HG02852 (cell line): ENCODE measurements at regions not wholly inside any gene's neighbourhood (a gene's known extent, or its start where the extent isn't known, plus 50 kb on each side); places are given as distances from the start of the nearest gene placed in this dataset.

Experiments used
- ATAC-seq: cut with Tn5 transposase; IDR thresholded peaks from one replicate; pipeline ENCODE4 v1.9.1; 2021; ENCODE audit warnings: mild to moderate bottlenecking, moderate library complexity; ENCODE audit not compliant: unreplicated experiment

GRCh38 chr6:90934966-90935365 is 348.1 kb upstream of the MAP3K7 start:
- no peak for ATAC-seq

GRCh38 chr6:90934081-90934480 is 347.2 kb upstream of the MAP3K7 start:
- no peak for ATAC-seq

DNA sequence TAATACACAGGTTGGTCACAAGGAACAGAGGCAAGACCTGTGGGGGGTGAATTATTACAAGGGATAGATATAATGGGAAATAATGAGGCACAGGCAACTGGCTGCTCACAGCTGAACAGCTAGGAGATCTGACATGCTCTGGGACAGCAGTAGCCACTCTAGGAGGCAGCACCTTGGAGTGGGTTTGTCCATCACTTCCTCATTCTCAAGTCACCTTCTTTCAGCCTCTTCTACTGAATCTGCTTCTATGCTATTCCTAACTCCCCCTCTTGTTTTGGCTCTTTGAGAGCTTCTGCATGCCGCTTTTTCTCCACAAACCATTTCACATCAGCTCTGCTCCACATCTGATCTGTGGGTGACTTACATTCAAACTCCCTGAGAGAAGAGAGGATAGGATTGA is 345.5 kb upstream of the MAP3K7 start:
- no peak for ATAC-seq

DNA sequence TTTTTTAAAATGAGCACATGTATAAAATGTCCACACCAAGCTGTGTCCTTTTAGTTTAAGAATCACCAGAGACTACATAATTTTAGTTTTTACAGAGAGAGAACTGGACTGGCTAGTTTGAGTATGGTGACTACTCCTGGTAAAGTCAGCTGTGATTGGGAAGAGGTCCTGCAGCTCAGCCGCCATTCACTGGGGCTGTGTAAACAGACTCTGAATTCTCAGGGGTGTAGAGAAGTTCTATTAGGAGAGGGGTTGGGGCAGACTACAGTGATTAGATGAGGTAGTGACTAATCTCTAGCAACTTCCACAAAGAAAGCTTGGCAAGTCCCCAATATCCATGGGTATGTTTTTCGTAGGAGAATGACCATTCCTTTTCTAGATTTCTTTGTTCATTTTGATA is 341.2 kb upstream of the MAP3K7 start:
- ATAC-seq = no peak

- ATAC-seq = no peak
Measured at GRCh38 chr6:90925726-90926125, 338.9 kb upstream of the MAP3K7 start.

DNA sequence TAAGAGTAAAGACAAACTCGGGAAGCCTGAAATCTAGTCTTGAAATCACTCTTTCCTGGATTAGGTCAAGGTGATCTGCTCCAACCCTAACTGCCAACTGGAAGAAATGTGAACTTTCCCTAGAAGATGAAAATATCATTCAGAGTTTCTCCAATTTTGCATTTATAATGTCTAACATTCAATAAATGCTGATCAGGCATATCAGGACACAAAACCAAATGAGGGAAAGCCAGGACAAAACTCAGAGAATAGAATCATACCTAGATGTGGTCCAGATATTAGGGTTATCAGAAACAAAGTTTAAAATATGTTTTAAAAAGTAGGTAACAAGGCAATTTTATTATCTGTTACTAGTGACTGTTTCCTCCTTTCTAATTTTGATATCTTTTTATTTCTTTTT is 335.5 kb upstream of the MAP3K7 start:
- no peak for ATAC-seq

DNA sequence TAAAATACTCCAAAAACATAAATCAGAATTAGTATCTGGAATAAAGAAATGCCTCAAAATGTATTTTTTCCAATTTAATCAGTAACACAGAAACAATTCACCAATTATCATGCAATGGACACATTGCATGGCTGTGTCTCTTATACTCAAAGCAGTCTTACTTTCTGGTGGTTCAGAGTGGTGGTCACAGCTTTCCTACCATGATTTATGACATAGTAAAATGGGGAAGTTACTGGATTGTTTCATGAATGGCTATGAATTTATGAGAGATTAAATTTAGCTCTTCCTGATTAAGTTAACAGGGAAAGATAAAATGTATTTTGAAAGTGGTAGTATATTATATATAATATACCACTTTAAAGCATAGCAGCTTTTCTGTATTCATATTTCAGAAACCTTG is 331.5 kb upstream of the MAP3K7 start:
- ATAC-seq = no peak

DNA sequence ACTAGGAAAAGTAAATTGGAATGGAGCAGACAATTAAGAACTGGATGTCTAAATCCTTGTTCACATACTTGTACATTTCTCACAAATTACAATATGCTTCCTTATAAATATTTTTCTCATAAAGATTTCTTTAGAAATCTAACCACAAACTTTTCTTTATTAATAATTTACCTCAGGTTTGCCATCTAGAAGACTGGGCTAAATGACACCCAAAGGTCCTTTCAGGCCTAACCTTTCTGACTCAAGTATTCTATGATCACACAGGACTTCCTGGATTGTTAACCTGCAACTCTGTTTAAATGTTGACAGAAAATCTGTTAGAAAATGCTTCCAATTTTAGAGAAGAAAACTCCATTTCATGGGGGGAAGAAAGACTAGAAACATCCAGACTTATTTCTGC is 330.5 kb upstream of the MAP3K7 start:
- ATAC-seq = no peak

DNA sequence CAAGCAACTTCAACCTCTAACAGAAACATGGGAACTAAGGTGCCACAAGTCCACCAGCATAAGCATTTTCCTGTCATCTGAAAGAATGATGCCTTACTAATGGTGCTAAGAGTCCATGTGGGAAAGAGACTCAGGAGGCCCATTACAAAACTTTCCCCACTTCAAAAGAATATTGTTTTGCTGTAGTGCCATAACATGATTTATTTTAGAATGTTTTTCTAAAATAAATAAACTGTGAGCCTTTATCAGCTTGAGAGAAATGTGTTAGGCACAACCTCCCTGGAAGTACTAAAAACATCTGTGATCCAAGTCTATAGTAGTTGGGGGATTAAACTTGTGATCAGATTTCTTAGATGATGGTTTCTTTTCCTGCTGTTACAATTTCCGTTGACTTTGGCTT is 330.1 kb upstream of the MAP3K7 start:
- no peak for ATAC-seq

- no peak for ATAC-seq
Measured at GRCh38 chr6:90915224-90915915, 328.5 kb upstream of the MAP3K7 start.

- no peak for ATAC-seq
Measured at GRCh38 chr6:90914312-90914711, 327.4 kb upstream of the MAP3K7 start.

GRCh38 chr6:90913266-90913960 is 326.5 kb upstream of the MAP3K7 start:
- no peak for ATAC-seq

DNA sequence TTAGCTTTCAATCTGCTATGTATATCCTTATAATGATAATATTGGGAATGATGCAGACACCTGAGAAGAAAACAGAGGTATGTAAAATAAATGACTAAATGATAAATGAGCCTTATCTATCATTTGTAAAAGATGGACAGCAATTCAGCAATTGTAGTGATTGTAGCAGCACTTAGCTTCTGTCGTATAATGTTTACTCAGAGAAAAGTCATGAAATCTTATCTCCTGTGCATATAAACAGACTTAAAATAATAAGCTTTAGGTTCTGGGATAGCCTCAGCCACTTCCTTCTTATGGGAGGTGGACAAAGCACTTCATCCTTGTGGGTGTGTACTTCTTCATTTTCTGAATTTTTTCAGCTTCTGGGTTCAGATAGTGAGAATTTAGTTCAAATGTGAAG is 324.8 kb upstream of the MAP3K7 start:
- no peak for ATAC-seq

GRCh38 chr6:90910893-90911292 is 324.0 kb upstream of the MAP3K7 start:
- no peak for ATAC-seq

GRCh38 chr6:90907931-90908655 is 321.2 kb upstream of the MAP3K7 start:
- no peak for ATAC-seq

DNA sequence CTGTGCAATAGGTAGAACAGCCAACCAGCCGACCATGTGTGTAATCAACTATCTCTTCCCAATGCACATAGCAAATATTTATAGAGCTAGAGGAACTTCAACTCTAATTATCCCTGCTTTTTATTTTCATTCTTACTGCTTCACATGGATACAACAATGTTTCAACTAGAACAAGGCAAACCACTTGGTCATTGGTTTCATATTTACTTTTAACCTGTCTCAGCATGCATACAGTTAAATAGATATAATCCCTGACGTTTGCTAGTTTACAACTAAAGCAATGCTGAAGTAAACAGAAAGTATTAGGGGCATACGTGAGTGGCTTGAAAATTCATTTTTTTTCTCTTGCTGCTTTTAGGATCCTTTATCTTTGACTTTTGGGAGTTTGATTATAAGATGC is 318.5 kb upstream of the MAP3K7 start:
- ATAC-seq = no peak

- ATAC-seq = no peak
Measured at GRCh38 chr6:90900034-90900433, 313.2 kb upstream of the MAP3K7 start.

- ATAC-seq = no peak
Measured at GRCh38 chr6:90898763-90899162, 311.9 kb upstream of the MAP3K7 start.

DNA sequence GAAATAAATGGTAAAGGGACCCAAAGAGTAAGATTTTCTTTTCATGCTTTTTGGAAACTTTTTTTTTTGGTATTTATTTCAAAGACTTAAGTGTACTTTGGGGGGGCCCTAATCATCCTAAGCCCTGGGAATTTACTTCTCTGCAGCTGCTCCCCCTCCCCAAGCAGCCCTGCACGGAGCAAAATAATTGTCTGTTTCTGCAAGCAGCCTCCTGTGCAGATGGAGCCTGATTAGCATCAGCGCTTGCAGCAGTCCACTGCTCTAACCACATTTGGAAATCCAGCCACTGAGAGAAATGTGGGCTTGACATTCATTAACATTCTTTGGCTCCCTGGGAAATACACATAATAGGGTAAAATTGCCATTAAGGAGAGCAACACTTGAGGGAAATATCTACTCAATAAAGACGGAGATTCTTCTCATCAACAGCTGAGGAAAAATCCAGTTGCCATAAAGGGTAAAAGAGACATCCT is 309.2 kb upstream of the MAP3K7 start:
- ATAC-seq = no peak

DNA sequence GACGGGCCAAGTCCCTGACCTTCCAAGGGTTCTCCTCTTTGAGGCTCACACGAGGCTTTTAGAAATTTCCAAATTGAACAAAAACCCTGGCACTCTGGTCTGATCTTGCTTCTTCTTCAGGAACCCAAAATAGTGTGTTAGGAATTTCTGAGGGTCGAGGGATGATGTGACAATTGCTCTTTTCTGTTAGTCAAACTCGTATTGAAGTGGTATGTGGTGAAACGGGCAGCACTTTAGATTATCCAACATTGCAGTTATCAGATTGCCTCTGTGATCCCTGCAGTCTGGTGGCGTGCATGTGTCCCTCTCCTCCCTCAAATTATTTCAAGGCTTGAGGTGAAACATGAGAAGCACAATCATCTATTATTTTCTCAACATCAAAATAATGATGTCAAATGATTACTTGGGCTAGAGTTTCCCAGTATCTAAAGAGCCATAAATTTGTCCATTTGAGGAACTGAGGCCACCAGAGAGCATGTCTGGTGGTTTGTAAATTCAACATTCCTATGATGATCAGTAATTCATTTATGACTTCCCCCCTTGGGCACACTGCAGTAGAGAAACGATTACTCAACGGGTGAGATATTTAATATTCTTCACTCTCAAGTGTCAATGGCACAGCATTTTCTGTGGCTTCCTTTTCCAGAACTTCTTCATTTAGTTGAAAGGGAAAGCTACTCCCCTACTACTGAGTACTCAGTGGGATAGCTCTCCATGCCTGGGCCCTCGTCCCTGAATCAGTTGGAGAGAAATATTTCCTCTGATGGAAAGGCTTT is 308.6 kb upstream of the MAP3K7 start:
- ATAC-seq = no peak
